GM23338 (cell line): ENCODE measurements at regions not wholly inside any gene's neighbourhood (a gene's known extent, or its start where the extent isn't known, plus 50 kb on each side); places are given as distances from the start of the nearest gene placed in this dataset.

ENCODE experiments used
- CREB1 ChIP-seq: fragments of 250-450 bp; sonication (Bioruptor Pico); IDR thresholded peaks from 2 replicates; pipeline ENCODE4 v1.5.0; 2020; ENCODE audit warnings: low read depth, mild to moderate bottlenecking, moderate library complexity
- CTCF ChIP-seq, 2 experiments: fragments of 200-600 bp in 1 of 2; sonication (generic) in 1 of 2; conservative IDR thresholded peaks; 2 replicates each; pipeline versions ENCODE4 v1.5.1 to v1.6.1; 2016 to 2017; ENCODE audit warnings: antibody characterized with exemption in 2 of 2, low read depth in 2 of 2, mild to moderate bottlenecking in 2 of 2, moderate library complexity in 1 of 2
- ETS1 ChIP-seq: IDR thresholded peaks from 2 replicates; pipeline ENCODE4 v1.6.1; 2016; ENCODE audit warnings: antibody characterized with exemption
- EZH2 ChIP-seq: fragments of 200-600 bp; sonication (generic); IDR thresholded peaks from one replicate; pipeline ENCODE4 v1.8.0; 2017; ENCODE audit warnings: antibody characterized with exemption, mild to moderate bottlenecking, low read depth; ENCODE audit not compliant: unreplicated experiment
- EZH2phosphoT487 ChIP-seq: fragments of 200-600 bp; sonication (generic); IDR thresholded peaks from one replicate; pipeline ENCODE4 v1.8.1; 2018; ENCODE audit warnings: antibody characterized with exemption; ENCODE audit not compliant: unreplicated experiment
- JUNB ChIP-seq: IDR thresholded peaks from one replicate; pipeline ENCODE4 v1.6.1; 2016; ENCODE audit warnings: antibody characterized with exemption; ENCODE audit not compliant: unreplicated experiment
- POLR2AphosphoS5 ChIP-seq: IDR thresholded peaks from 2 replicates; pipeline ENCODE4 v1.6.1; 2016; ENCODE audit warnings: antibody characterized with exemption, low read depth
- REST ChIP-seq: IDR thresholded peaks from one replicate; pipeline ENCODE4 v1.6.1; 2018; ENCODE audit warnings: antibody characterized with exemption; ENCODE audit not compliant: unreplicated experiment
- ZNF331 ChIP-seq: fragments of 250-450 bp; sonication (Bioruptor Pico); IDR thresholded peaks from 2 replicates; pipeline ENCODE4 v1.5.0; 2020; ENCODE audit warnings: low read depth, mild to moderate bottlenecking, moderate library complexity

GRCh38 chr11:27234043-27234668, 128.9 kb downstream of the CCDC34 start:
- TF ChIP-seq POLR2AphosphoS5 (no peak), CTCF (conservative IDR thresholded peaks at IDR 0.05; ENCODE audit: low read depth in 2 of 2) (no peak), EZH2 (no peak), ETS1 (no peak), JUNB (no peak), REST (no peak), EZH2phosphoT487 (no peak), ZNF331 (CRISPR knock-in tag) (no peak), CREB1 (CRISPR knock-in tag) (no peak)
